ENCODE measurements at regions not wholly inside any gene's neighbourhood (a gene's known extent, or its start where the extent isn't known, plus 50 kb on each side); places are given as distances from the start of the nearest gene placed in this dataset.
"Not testable (repeated sequence)": the region's sequence is repeated elsewhere in the genome, so short reads cannot be mapped to it uniquely, and the experiment has no call there.

- intact Hi-C loops (cut with micrococcal nuclease), result not testable (repeated sequence)
Measured at GRCh38 chr20:53777402-53777801, 183.8 kb upstream of the ZNF217 start.

GRCh38 chr20:53776858-53777257, 183.2 kb upstream of the ZNF217 start:
- intact Hi-C loops (cut with micrococcal nuclease), result no loop called here

GRCh38 chr20:53774461-53775203, 181.0 kb upstream of the ZNF217 start:
- intact Hi-C loops (cut with micrococcal nuclease), result no loop called here

GRCh38 chr20:53773792-53774401, 180.3 kb upstream of the ZNF217 start:
- intact Hi-C loops (cut with micrococcal nuclease), result no loop called here

GRCh38 chr20:53773066-53773791, 179.6 kb upstream of the ZNF217 start:
- intact Hi-C loops (cut with micrococcal nuclease), result not testable (repeated sequence)

GRCh38 chr20:53769041-53769440, 175.4 kb upstream of the ZNF217 start:
- intact Hi-C loops (cut with micrococcal nuclease), result no loop called here

- intact Hi-C loops (cut with micrococcal nuclease), result no loop called here
Measured at GRCh38 chr20:53768329-53768728, 174.7 kb upstream of the ZNF217 start.

GRCh38 chr20:53767206-53767930, 173.7 kb upstream of the ZNF217 start:
- intact Hi-C loops (cut with micrococcal nuclease), result loop anchor here (2.0 kb wide), 1 partner anchor 27 kb away; no protein-coding TSS in a partner anchor

- intact Hi-C loops (cut with micrococcal nuclease), result no loop called here
Measured at GRCh38 chr20:53764415-53764800, 170.8 kb upstream of the ZNF217 start.

- intact Hi-C loops (cut with micrococcal nuclease), result no loop called here
Measured at GRCh38 chr20:53763707-53764414, 170.2 kb upstream of the ZNF217 start.

- intact Hi-C loops (cut with micrococcal nuclease), result not testable (repeated sequence)
Measured at GRCh38 chr20:53762423-53762798, 168.8 kb upstream of the ZNF217 start.

GRCh38 chr20:53760025-53760441, 166.4 kb upstream of the ZNF217 start:
- intact Hi-C loops (cut with micrococcal nuclease), result no loop called here

- intact Hi-C loops (cut with micrococcal nuclease), result loop anchor here (10.0 kb wide), 1 partner anchor 783 kb away; the partner anchor contains the start of gene TSHZ2
Measured at GRCh38 chr20:53757472-53757913, 163.9 kb upstream of the ZNF217 start.

GRCh38 chr20:53755733-53756531, 162.3 kb upstream of the ZNF217 start:
- intact Hi-C loops (cut with micrococcal nuclease), result loop anchor here (10.0 kb wide), 1 partner anchor 781 kb away; the partner anchor contains the start of gene TSHZ2

- intact Hi-C loops (cut with micrococcal nuclease), result loop anchor here (10.0 kb wide), 1 partner anchor 779 kb away; the partner anchor contains the start of gene TSHZ2
Measured at GRCh38 chr20:53753880-53754459, 160.3 kb upstream of the ZNF217 start.

GRCh38 chr20:53752971-53753879, 159.6 kb upstream of the ZNF217 start:
- intact Hi-C loops (cut with micrococcal nuclease), result loop anchor here (10.0 kb wide), 1 partner anchor 778 kb away; the partner anchor contains the start of gene TSHZ2

- intact Hi-C loops (cut with micrococcal nuclease), result loop anchor here (10.0 kb wide), 1 partner anchor 778 kb away; the partner anchor contains the start of gene TSHZ2
Measured at GRCh38 chr20:53752583-53752970, 158.9 kb upstream of the ZNF217 start.

Data from T-helper 1 cell treated with Interleukin-12 subunit alpha and Interleukin-12 subunit beta and Interleukin-4 antibody, amounts not matched to agents 30 ng/mL and 1 ng/mL, for 36 hours (primary cell).